Ovary (tissue), 7 donors: ENCODE measurements at regions not wholly inside any gene's neighbourhood (a gene's known extent, or its start where the extent isn't known, plus 50 kb on each side); places are given as distances from the start of the nearest gene placed in this dataset.

ENCODE experiments used
- DNase-seq, 5 donors: peaks; one replicate each; pipeline ENCODE4 v3.0.0-alpha.2; 2019 to 2020
- H3K27ac ChIP-seq, 2 donors: fragments of 200-600 bp; one replicate each; pipeline versions ENCODE4 v1.5.1 to v1.8.0; 2019 to 2022
- H3K27me3 ChIP-seq: fragments of 200-600 bp; one replicate; pipeline ENCODE4 v1.8.0; 2022
- H3K36me3 ChIP-seq: fragments of 200-600 bp; sonication (generic); one replicate; pipeline ENCODE4 v1.5.1; 2019
- H3K4me1 ChIP-seq: one replicate; pipeline ENCODE4 v1.8.1; 2013; ENCODE audit warnings: mild to moderate bottlenecking, moderate library complexity; ENCODE audit not compliant: insufficient read depth
- H3K4me3 ChIP-seq: fragments of 200-600 bp; sonication (generic); one replicate; pipeline ENCODE4 v1.5.1; 2017
- H3K9me3 ChIP-seq, 2 donors: fragments of 200-600 bp in 1 of 2; sonication (generic) in 1 of 2; one replicate each; pipeline versions ENCODE4 v1.5.1 to v1.8.1; 2013 to 2019; ENCODE audit warnings: mild to moderate bottlenecking in 1 of 2, moderate library complexity in 1 of 2
- EP300 ChIP-seq: sonication (generic); formaldehyde crosslinking; IDR thresholded peaks from one replicate; pipeline ENCODE4 v1.6.1; 2017; ENCODE audit warnings: antibody characterized with exemption
- POLR2A ChIP-seq: fragments of 450-650 bp; IDR thresholded peaks from one replicate; pipeline ENCODE4 v1.6.1; 2017; ENCODE audit warnings: antibody characterized with exemption, mild to moderate bottlenecking, moderate library complexity
- WGBS, 3 donors: extraction: QIAGEN DNeasy Blood & Tissue Kit in 1 of 3; methylation state at CpG; one replicate each; pipeline versions ENCODE4 v1.1.5 to v1.1.7; 2013 to 2017; 5-methylcytosine and 5-hydroxymethylcytosine counted together
- intact Hi-C, 4 donors: fragments of 100-400 bp; cut with DNase I; formaldehyde crosslinking; loops; one replicate each; pipeline versions ENCODE4 v1.11.0 to v1.15.1; 2022 to 2023
- TF ChIP-seq, protein P1 (sequence below), 3 donors: fragments of 450-650 bp in 2 of 3; fragments of 200-600 bp in 1 of 3; IDR thresholded peaks; one replicate each; pipeline versions ENCODE4 v1.5.1 to v1.8.0; 2016 to 2022; ENCODE audit warnings: antibody characterized with exemption in 3 of 3, mild to moderate bottlenecking in 1 of 3
- donor health status: DM: no; HTN: no; CAD: no; lungs with moderate emphysema.
- donor health status: DM: no; HTN: no; CAD: no.
- donor health status: Bipolar disorder and iron deficiency.
- donor health status: DM: no; HTN: no; CAD: no.
- donor health status: DM: yes; HTN: yes; CAD: no.

DNA sequence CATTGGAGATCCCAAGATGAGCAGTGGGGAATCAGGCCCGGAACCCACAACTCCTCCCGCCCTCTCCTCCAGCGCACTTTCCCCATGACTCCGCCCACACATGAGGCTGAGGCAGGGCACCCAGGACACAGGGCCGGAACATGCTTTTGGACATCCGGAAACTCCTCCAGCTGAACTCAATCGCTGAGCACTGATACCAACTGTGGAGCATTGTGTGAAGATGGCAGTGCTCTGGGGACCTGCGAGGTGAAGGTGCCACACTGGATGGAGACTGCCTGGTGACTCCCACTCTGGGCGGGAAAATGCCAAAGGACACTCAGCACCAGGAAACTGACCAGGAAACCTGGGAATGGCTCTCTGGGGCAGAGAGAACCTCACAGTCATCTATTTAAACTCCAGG is 189.1 kb downstream of the FAM43A start:
- Histone ChIP-seq H3K9me3 (no peaks in the 10 kb centered on the region), H3K36me3 (no peaks in the 10 kb centered on the region), H3K27me3 (no peaks in the 10 kb centered on the region), H3K4me1 (peaks cover 12% of the 10 kb centered on the region), H3K4me3 (no peak overlapping the region), H3K27ac (no peak overlapping the region)
- 84 to 90% (median 87%) methylated on average over 9 of the region's 9 CpGs for WGBS, 3 donors
- TF ChIP-seq, protein P1, sequence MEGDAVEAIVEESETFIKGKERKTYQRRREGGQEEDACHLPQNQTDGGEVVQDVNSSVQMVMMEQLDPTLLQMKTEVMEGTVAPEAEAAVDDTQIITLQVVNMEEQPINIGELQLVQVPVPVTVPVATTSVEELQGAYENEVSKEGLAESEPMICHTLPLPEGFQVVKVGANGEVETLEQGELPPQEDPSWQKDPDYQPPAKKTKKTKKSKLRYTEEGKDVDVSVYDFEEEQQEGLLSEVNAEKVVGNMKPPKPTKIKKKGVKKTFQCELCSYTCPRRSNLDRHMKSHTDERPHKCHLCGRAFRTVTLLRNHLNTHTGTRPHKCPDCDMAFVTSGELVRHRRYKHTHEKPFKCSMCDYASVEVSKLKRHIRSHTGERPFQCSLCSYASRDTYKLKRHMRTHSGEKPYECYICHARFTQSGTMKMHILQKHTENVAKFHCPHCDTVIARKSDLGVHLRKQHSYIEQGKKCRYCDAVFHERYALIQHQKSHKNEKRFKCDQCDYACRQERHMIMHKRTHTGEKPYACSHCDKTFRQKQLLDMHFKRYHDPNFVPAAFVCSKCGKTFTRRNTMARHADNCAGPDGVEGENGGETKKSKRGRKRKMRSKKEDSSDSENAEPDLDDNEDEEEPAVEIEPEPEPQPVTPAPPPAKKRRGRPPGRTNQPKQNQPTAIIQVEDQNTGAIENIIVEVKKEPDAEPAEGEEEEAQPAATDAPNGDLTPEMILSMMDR (IDR thresholded peaks at IDR 0.05): no peak
- TF ChIP-seq EP300 (no peak), POLR2A (no peak)
- no peak for DNase-seq
- intact Hi-C loops: no loop called here

DNA sequence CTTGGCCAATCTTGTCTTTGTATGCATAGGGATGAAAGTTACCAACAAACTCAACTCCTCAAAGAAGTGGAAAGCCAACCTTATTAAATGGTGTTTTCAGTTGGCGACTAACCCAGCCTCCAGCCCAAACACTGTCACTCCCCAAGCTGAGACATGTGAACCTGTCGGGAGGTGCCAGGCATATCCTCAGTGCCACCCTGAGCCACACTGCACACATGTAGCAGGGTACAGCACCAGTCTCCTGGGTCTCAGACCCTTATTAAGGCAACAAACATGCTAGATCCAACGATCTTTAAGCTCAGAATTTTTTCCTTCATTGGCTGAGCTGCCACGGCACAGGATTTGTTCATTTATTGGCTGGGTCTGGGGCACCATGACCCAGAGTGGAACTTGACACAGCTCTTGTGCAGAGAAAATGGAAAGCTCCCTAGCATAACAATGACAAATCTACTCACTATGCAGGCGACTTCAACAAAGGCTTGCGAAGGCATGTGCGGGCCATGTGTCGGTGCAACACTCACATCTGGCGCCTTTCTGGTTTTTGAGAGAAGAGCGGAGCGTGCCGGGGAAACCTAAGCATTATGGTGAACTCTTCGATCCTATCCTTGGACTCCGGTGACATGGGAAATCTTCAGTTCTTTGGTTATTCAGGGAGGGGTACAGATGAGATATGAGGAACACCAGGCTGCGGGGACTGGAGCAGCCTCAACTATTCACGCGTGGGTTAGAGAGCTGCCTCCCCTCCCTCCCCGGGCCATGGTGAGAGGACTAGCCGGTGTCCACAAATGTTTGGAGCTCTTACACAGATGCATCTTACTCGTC is 190.1 kb downstream of the FAM43A start:
- Histone ChIP-seq H3K27me3 (no peaks in the 10 kb centered on the region), H3K4me1 (peaks cover 15% of the 10 kb centered on the region), H3K9me3 (no peaks in the 10 kb centered on the region), H3K4me3 (no peak overlapping the region), H3K27ac (no peak overlapping the region), H3K36me3 (no peaks in the 10 kb centered on the region)
- 81 to 85% (median 83%) methylated on average over 20 of the region's 20 CpGs for WGBS, 3 donors
- intact Hi-C loops: no loop called here
- no peak for DNase-seq
- TF ChIP-seq, protein P1 (IDR thresholded peaks at IDR 0.05): no peak
- TF ChIP-seq POLR2A: no peak
- no peak for TF ChIP-seq EP300

DNA sequence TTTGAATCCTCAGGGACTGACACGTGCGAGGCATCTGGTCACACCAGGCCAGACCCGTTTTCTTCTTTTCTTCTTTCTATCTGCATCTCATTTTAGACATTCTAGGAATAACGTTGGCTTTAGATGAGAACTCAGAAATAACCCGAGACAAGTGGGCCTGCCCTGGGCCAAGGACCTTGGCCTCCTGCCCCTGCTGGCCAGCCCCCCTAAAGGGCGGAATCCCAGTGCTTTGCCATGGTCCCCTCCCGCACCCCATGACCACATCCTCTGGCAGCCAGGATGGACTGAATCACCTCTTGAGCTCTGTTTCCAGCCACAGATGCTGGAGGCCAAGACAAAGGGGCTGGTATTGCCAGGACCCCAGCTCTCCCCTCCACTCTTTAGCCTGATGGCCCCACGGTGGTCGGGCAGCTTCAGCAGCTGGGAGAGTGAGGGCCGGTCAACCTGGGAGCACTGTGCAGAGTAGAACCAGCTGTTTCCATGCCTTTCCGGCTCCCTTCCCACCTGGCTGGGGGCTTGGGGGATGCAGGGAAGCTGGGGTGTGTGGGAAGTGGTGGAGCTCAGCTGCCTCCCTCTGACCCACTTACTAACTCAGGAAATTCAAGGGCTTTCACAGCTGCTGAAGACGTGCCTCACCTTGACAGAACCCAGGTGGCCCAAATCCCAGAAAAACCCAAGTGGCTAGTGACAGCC is 190.9 kb downstream of the FAM43A start:
- Histone ChIP-seq H3K27ac (no peak overlapping the region), H3K27me3 (no peaks in the 10 kb centered on the region), H3K4me1 (peaks cover 13% of the 10 kb centered on the region), H3K9me3 (no peaks in the 10 kb centered on the region), H3K36me3 (no peaks in the 10 kb centered on the region), H3K4me3 (no peak overlapping the region)
- intact Hi-C loops: no loop called here
- no peak for DNase-seq
- 43 to 51% (median 45%) methylated on average over 12 of the region's 12 CpGs for WGBS, 3 donors
- TF ChIP-seq EP300 (no peak), POLR2A (no peak)
- TF ChIP-seq, protein P1 (IDR thresholded peaks at IDR 0.05): no peak

DNA sequence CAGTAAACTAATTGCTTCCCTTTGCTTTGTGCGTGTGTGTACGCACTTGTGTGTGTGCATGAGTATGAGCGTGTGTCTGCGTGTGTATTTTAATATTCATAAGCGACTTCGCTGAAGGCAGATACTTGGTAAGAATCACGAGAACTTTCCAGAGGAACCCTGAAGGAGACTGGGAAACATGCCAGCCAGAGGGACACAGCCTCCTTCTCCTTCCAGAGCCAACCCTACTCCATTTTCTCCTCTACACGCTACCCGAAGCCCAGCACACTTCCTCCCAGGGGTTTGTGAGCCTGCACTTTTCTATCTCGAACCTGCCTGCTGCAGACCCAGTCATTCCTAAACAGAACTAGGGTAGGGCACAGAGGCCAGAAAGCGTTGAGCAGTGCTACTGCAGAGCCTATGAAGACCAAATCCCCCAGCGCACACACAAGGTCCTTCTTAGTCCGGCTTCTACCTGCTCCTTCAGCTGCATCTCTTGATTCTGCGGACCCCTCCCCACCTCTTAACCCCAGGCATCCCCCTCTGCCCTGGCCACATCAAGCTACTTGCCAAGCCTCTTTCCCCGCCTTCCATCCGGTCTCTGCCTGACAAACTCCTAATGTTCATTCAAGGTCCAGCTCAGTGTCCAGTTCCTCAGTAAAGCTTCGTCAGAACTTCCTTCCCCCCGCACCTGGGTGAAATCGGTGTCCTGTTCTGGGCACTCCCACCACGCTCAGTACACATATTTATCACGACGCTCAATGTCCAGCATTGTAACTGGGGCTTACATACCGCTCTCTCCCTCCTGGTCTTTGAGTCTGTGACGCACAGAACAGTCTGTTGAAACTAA is 191.8 kb downstream of the FAM43A start:
- intact Hi-C loops: no loop called here
- Histone ChIP-seq H3K27ac (no peak overlapping the region), H3K36me3 (no peaks in the 10 kb centered on the region), H3K9me3 (no peaks in the 10 kb centered on the region), H3K4me3 (no peak overlapping the region), H3K27me3 (no peaks in the 10 kb centered on the region), H3K4me1 (peaks cover 5% of the 10 kb centered on the region)
- 62 to 70% (median 62%) methylated on average over 24 of the region's 24 CpGs for WGBS, 3 donors
- no peak for TF ChIP-seq EP300
- DNase-seq: no peak
